HEK293T (cell line): ENCODE measurements at regions not wholly inside any gene's neighbourhood (a gene's known extent, or its start where the extent isn't known, plus 50 kb on each side); places are given as distances from the start of the nearest gene placed in this dataset.

ENCODE experiments used
- BHLHE40 ChIP-seq: fragments of 450-650 bp; IDR thresholded peaks from 2 replicates; pipeline ENCODE4 v1.6.1; 2016; ENCODE audit warnings: mild to moderate bottlenecking, moderate library complexity, borderline replicate concordance
- ELF4 ChIP-seq: fragments of 450-650 bp; IDR thresholded peaks from 2 replicates; pipeline ENCODE4 v1.6.1; 2017; ENCODE audit warnings: antibody characterized with exemption
- FOXM1 ChIP-seq: fragments of 450-650 bp; IDR thresholded peaks from 2 replicates; pipeline ENCODE4 v1.6.1; 2017; ENCODE audit warnings: mild to moderate bottlenecking, borderline replicate concordance
- LEF1 ChIP-seq: fragments of 450-650 bp; IDR thresholded peaks from 2 replicates; pipeline ENCODE4 v1.6.1; 2017; ENCODE audit warnings: mild to moderate bottlenecking, borderline replicate concordance
- NFRKB ChIP-seq: fragments of 450-650 bp; IDR thresholded peaks from 2 replicates; pipeline ENCODE4 v1.6.1; 2016; ENCODE audit warnings: mild to moderate bottlenecking, moderate library complexity
- SP1 ChIP-seq: fragments of 450-650 bp; IDR thresholded peaks from 2 replicates; pipeline ENCODE4 v1.6.1; 2017
- SUZ12 ChIP-seq: fragments of 450-650 bp; IDR thresholded peaks from 2 replicates; pipeline ENCODE4 v1.6.1; 2016; ENCODE audit warnings: mild to moderate bottlenecking
- TARDBP ChIP-seq: fragments of 450-650 bp; IDR thresholded peaks from 2 replicates; pipeline ENCODE4 v1.6.1; 2016
- ZNF384 ChIP-seq: fragments of 450-650 bp; IDR thresholded peaks from 2 replicates; pipeline ENCODE4 v1.6.1; 2016

DNA sequence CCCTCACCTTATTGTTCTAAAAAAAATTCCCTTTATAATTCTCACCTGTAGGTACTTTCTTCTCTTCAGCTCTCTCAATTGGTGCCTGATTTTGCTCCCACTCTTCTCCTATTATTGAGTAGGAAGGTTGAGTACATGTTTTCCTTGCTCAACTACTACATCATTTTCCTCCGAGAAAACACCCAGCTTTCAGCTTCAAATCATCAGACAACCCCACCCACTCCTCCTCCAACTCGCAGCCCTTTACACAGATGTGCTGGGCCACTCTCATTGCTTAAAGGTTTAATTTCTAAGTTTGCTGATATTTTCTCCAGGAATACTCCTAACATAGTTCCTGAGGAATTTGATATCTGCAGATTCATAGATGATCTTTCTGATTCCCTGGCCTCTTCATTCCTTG lies 734.4 kb upstream of the ZEB2 start:
- TF ChIP-seq SP1 = no peak
- no peak for TF ChIP-seq ELF4
- TF ChIP-seq LEF1 = no peak
- TF ChIP-seq NFRKB = no peak
- TF ChIP-seq ZNF384 = no peak
- no peak for TF ChIP-seq TARDBP
- no peak for TF ChIP-seq FOXM1
- no peak for TF ChIP-seq SUZ12
- TF ChIP-seq BHLHE40 = no peak
